ENCODE measurements at regions not wholly inside any gene's neighbourhood (a gene's known extent, or its start where the extent isn't known, plus 50 kb on each side); places are given as distances from the start of the nearest gene placed in this dataset.
"Not testable (repeated sequence)": the region's sequence is repeated elsewhere in the genome, so short reads cannot be mapped to it uniquely, and the experiment has no call there.

GRCh38 chr10:23755556-23755955 lies 316.7 kb downstream of the OTUD1 start:
- no peak for DNase-seq (ENCODE audit: low read depth)

DNA sequence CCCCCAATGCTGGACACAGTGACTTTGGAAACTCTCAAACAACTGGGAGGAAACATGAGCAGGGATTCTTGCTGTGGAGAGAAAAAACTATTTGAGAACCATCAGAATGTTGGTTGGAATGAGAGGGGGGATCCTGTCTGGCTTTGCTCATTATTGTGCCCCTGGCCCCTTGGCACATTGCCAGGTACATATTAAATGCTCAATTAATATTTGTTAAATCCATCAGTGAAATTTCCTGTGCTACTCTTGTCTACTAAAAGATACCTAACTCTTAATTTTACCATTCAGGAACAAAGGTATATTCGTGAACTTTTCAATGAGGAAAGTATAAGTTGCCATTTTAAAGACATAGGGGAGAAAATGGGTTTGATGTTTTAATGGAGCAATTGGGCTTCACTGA lies 329.4 kb downstream of the OTUD1 start:
- no peak for DNase-seq (ENCODE audit: low read depth)

DNA sequence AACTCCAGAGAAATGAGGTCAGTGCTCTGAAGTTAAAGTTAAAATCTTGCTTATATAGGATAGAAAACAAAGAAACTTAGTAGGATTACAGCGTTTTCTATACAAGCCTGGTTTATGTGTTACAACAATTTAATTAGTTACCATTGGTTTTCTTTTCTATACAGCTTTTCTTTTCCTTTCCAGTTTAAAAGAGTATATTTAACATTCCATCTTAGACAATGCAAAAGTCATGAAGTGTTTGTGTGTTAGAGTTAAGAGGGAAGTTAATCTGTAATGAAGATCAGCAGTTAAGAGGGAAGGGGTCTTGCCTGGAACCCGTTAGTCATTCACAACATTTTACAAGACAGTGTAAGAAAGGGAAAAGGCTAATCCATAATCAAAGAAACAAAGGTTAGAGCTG lies 338.3 kb downstream of the OTUD1 start:
- no peak for DNase-seq (ENCODE audit: low read depth)

- no peak for DNase-seq (ENCODE audit: low read depth)
Observed at GRCh38 chr10:23779301-23779700, 340.4 kb downstream of the OTUD1 start.

- DNase-seq (ENCODE audit: low read depth) = no peak
Observed at GRCh38 chr10:23780331-23780730, 341.5 kb downstream of the OTUD1 start.

DNA sequence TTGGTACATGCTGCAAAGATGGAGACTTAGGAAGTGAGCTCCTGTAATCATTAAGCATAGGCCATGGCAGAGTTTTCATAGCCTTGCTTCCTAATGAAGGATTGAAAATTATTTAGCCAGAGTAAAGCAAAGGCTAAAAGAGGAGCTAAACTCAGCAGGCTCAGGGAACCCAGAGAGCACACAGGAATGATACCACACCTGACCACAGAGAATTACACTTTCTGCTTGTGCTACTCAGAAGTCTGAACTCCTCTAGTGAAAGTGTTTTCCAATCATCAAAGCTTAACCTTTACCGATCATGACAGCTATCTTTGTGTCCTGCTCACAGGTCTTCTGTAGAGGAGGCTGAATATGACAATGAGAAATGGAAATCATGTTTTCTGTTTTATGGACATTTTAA lies 347.7 kb downstream of the OTUD1 start:
- no peak for DNase-seq (ENCODE audit: low read depth)

GRCh38 chr10:23793577-23793976 lies 354.7 kb downstream of the OTUD1 start:
- no peak for DNase-seq (ENCODE audit: low read depth)

DNA sequence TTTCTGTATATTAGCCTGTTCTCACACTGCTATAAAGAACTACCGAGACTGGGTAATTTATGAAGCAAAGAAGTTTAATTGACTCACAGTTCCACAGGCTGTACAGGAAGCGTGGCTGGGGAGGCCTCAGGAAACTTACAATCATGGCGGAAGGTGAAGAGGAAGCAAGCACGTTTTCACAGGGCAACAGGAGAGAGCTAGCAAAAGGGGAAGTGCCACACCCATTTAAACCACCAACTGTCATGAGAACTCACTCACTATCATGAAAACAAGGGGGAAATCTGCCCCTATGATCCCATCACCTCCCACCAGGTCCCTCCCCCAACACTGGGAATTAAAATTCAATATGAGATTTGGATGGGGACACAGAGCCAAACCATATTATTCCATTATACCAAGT lies 358.6 kb downstream of the OTUD1 start:
- not testable (repeated sequence) for DNase-seq (ENCODE audit: low read depth)

DNA sequence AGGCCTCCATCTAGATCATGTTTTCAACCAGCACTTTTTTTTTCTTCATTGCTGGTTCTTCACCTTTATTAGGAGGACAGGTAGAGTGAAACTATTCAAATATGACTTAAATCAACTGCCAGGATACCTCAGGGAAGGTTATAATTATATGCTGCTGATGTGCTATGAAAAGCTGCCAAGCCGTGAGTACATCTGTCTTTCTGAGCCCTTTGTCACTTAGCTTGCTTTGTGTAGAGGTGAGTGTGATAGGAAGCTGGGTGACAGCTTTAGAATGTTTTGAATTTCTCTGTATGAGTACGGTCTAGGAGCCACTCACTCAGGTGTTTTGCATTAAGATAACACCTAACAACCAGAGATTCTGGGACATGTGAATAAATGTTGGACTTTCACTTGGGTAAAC lies 365.2 kb downstream of the OTUD1 start:
- no peak for DNase-seq (ENCODE audit: low read depth)

- no peak for DNase-seq (ENCODE audit: low read depth)
Observed at GRCh38 chr10:23813687-23814086, 374.8 kb downstream of the OTUD1 start.

GRCh38 chr10:23818484-23818883 lies 379.6 kb downstream of the OTUD1 start:
- no peak for DNase-seq (ENCODE audit: low read depth)

GRCh38 chr10:23820792-23821191 lies 381.9 kb downstream of the OTUD1 start:
- no peak for DNase-seq (ENCODE audit: low read depth)

DNA sequence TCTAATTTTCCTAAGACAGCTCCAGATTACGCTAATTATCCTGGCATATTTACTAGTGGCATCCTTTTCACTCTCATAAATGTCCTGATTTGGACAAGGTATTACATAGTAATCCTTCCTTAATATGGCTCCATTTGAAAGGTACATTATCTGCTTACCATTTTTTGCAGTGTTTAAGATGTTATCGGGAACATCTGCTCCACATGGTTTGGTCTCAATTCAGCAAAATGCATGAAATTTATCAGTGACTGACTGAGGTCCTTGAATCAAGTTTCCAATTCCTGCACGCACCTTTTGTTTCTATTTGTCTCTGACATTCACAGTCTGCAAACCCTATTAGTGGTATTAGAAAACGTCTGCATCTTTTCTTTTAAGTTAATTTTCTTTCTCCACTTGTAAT lies 384.1 kb upstream of the KIAA1217 start:
- DNase-seq (ENCODE audit: low read depth) = no peak

GRCh38 chr10:23826421-23826820 lies 382.5 kb upstream of the KIAA1217 start:
- DNase-seq (ENCODE audit: low read depth) = no peak

GRCh38 chr10:23829556-23829955 lies 379.4 kb upstream of the KIAA1217 start:
- DNase-seq (ENCODE audit: low read depth) = no peak

DNA sequence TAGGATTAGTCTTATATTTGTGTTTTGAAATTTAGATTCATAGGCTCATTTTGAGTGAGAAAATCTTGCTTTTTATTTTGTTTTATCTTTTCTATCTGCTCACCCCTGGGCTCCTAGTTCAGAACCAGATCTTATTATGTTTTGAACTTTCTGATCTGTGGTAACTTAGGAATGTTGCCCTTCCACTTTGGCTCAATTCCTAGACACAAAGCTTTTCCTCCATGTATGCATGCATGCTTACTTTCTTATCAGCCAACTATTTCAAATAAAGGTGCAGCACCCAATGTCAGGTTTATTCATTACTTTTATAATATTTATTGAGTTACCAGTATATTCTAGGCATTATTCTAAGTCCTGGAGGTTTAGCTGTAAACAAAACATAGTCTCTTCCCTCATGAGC lies 374.8 kb upstream of the KIAA1217 start:
- DNase-seq (ENCODE audit: low read depth) = no peak

DNA sequence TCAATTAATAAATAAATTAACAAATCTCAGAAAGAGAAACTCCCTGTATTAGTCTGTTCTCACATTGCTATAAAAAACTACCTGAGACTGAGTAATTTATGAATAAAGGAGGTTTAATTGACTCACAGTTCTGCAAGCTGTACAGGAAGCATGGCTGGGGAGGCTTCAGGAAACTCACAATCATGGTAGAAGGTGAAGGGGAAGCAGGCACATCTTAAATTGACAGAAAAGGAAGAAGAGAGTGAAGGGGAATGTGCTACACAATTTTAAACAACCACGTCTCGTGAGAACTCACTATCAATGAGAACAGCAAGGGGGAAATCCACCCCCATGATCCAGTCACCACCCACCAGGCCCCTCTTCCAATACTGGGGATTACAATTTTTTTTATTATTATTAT lies 358.3 kb upstream of the KIAA1217 start:
- DNase-seq (ENCODE audit: low read depth) = no peak

DNA sequence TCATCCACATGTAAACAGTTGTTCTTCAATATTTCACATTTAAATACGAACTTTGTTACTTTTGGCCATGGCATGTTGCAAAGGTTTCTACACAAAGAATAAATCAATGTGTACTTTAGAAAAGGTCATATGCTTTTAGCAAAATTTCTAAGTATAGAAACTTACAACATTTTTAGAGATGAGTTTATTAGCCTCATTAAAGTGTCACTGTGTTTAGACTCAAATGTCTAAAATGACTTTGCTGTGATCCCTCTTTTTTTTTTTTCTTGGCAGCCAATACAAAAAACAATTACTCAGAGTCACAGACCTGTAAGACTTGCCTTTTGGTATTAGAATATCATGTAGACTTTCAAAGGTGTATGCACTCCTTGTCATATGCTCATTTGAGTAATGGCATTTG lies 349.3 kb upstream of the KIAA1217 start:
- no peak for DNase-seq (ENCODE audit: low read depth)

DNA sequence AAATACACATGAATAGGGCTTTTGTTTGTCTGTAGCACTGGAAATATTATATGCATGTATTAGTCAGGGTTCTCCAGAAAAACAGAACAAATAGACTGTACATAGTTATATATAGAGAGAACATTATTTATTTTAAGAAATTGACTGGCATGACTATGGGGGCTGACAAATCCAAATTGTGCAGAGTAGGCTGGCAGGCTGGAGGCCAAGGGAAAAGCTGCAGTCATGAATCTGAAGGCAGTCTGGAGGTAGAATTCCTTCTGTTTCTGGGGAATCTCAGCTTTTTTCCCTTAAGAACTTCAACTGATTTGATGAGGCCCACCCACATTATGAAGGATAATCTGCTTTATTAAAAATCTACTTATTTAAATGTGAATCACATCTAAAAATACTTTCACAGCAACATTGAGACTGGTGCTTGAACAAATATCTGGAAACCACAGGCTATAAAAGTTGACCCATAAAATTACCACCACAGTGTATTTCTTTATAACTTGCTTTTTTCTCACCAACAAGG lies 344.2 kb upstream of the KIAA1217 start:
- no peak for DNase-seq (ENCODE audit: low read depth)

- not testable (repeated sequence) for DNase-seq (ENCODE audit: low read depth)
Observed at GRCh38 chr10:23866985-23867384, 342.0 kb upstream of the KIAA1217 start.

GRCh38 chr10:23868121-23868520 lies 340.8 kb upstream of the KIAA1217 start:
- DNase-seq (ENCODE audit: low read depth) = no peak

GRCh38 chr10:23869548-23869947 lies 339.4 kb upstream of the KIAA1217 start:
- DNase-seq (ENCODE audit: low read depth) = no peak

DNA sequence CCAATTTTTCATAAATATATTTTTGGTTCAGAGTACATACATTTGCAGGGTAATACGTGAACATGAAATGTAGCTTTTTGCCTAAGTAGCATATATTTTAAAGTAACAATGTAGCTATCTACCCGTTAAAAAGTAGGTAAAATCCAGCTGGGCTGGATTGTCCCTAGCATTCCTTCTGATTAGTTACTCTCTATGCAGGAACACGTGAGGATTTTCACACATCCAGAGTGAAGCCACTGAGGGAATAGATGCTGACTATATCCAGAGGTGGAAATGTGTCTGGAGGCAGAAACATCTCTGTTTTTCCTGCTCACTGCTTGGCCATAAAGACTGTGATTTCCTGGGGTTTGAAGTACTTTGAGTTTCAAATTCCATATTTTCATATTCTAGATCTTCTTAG lies 338.9 kb upstream of the KIAA1217 start:
- DNase-seq (ENCODE audit: low read depth) = no peak

- no peak for DNase-seq (ENCODE audit: low read depth)
Observed at GRCh38 chr10:23870651-23871610, 338.0 kb upstream of the KIAA1217 start.

Data from stimulated activated CD8-positive, alpha-beta memory T cell treated with anti-CD3 and anti-CD28 coated beads, Interleukin-4, amount 100 ng/mL, for 24 hours (primary cell).